ENCODE measurements at regions not wholly inside any gene's neighbourhood (a gene's known extent, or its start where the extent isn't known, plus 50 kb on each side); places are given as distances from the start of the nearest gene placed in this dataset.

- no peak for DNase-seq (ENCODE audit: low read depth)
Measured at GRCh38 chr10:10844251-10844650, 173.4 kb upstream of the CELF2 start.

- DNase-seq (ENCODE audit: low read depth): no peak
Measured at GRCh38 chr10:10845185-10845584, 172.5 kb upstream of the CELF2 start.

DNA sequence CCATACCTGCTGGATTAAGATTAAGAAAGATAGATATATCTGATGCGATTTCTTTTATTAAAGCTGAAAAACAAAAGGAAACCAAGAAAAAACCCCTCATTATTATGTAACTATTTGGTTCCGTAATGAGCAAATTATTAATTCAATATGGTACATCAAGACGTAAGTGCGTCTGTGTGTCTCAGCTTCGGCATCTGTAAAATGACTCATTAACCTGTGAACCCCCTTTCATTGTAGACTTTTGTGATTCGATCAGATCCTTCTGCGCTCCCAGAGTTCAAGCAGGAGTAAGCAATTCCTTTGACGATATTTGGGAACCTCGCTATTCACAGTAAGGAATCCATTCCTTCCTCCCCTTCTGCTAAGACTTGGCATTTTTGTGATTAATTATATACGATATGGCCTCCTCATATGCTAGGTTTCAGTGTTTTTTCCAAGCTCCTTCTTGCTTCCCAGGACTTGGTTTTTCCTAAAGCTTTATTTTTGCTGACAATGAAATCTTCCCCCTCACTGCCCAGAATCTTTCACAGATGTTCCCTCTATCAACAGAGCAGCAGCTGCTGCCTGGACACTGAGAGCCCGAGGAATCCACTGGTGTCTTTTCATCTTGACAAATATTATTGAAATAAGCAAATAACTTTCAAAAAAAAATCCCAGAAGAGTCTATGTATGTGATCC, 171.7 kb upstream of the CELF2 start:
- no peak for DNase-seq (ENCODE audit: low read depth)

DNA sequence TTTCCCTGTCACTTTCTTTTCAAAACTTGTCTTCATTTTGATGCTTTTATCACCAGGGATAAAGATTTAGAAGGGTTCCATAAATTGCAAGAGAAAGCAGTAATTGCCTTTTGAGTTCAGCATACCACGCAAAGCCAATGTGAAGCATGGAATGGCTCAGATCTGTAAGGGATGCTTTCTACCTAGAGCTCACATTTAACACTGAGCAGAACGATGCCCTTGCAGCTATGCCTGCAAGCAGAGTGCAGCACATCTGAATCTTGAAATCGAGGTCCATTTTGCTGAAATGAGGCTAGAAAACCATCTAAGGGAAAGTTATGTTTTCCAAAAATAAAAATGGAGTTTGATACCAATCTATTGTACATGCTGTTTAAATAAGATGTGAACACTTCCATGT, 171.2 kb upstream of the CELF2 start:
- no peak for DNase-seq (ENCODE audit: low read depth)

DNA sequence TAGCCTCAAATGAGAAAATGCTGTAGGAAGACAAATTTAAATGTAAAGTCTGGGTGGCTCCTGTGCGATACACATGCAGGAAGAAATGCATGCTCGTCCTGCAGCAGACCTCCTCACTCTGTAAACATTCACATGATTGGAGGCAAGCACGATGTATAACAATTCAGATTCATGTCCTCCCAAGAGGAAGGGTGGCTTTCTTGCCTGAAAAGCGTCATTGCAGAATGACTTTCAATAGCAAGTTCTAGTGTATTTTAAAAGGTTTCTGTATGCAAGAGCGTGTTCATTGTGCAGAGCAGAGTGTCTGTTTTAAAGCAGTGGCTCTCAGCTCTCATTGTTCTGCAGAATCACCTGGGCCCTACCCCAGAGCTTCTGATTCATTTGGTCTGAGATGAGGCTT, 170.3 kb upstream of the CELF2 start:
- DNase-seq (ENCODE audit: low read depth): no peak

- no peak for DNase-seq (ENCODE audit: low read depth)
Measured at GRCh38 chr10:10848488-10849111, 169.1 kb upstream of the CELF2 start.

DNA sequence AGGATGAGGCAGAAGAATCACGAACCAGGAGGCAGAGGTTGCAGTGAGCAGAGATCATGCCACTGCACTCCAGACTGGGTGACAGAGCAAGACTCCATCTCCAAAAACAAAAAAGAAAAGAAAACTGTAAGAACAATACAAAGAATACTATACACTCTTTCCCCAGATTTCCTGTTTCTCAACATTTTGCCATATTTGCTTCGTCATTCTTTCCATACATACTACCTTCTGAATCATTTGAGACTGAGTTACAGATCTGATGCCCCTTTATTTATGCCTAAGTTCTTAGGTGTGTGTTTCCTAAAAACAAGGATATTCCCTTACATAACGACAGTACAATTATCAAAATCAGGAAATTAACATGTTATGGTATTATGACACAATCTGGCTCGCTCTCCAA, 168.4 kb upstream of the CELF2 start:
- no peak for DNase-seq (ENCODE audit: low read depth)

DNA sequence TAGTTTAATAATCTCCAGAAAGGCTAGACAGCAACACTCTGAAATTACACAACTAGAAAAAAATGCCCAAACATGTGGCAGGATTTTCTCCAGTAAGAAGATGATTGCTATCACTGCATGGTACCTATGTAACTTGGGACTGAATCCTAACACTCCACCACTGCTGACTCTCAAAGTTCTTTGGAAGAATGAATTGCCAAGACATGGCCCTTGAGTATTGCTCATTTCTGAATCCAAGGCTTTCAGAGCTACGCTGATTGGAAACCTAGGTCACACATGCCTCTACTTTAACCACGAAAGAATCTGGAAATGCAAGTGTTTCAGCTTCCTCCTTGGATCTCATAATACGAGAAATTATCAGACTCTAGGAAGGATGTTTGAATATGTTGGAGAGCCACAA, 167.5 kb upstream of the CELF2 start:
- DNase-seq (ENCODE audit: low read depth): no peak

DNA sequence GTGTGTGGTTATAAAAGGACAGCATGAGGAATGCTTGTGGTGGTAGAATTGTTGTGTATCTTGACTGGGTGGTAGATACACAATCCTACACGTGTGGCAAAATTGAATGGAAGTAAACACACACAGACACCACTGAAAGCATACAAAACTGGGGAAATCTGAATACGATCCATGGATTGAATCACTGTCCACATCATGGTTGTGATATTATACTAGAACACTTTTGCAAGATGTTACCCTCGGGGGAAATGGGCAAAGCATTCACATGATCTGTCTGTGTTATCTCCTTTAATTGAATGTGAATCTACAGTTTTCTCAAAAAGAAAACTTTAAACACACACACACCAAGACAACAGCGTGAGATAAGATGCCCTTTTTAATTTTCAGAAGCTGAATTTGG, 165.2 kb upstream of the CELF2 start:
- DNase-seq (ENCODE audit: low read depth): no peak

GRCh38 chr10:10853954-10854353, 163.7 kb upstream of the CELF2 start:
- no peak for DNase-seq (ENCODE audit: low read depth)

DNA sequence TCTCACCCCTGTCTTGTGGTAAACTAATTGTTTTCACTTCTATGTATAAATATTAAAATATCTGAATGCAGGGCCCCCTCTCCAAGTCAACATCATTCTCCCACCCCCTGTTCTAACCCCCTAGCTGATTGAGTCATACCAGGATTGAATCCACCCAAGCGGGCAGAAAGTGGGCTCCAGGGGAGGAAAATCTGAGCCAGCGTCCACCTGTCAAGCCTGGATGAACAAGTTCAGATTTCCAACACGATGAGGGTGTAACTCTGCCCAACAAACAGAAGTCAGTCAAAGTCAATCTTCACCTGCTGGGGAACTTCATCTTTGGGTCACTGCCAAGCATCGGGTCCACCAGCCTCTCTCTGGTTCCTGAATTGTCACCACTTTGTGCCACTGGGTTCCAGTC, 162.9 kb upstream of the CELF2 start:
- no peak for DNase-seq (ENCODE audit: low read depth)

DNA sequence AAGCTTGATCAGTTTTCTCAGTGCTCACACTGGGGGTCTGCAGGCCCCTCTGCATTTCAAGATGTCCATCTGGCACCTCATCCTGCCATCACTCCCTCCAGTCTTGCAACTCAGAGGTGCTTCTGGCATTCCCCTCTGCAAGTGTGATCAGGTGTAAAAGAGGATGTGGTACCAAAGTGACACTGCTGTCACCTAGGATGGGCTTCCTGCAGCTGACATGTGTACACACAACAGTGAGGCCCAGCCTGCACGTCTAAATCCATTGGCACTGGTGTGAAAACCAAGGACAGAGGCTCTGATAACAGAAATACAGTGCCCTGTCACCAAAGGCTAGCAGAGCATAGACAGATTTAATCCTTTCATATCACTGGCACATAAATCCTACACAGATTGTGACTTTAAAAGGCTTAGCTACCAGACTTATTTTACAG, 162.5 kb upstream of the CELF2 start:
- no peak for DNase-seq (ENCODE audit: low read depth)

DNA sequence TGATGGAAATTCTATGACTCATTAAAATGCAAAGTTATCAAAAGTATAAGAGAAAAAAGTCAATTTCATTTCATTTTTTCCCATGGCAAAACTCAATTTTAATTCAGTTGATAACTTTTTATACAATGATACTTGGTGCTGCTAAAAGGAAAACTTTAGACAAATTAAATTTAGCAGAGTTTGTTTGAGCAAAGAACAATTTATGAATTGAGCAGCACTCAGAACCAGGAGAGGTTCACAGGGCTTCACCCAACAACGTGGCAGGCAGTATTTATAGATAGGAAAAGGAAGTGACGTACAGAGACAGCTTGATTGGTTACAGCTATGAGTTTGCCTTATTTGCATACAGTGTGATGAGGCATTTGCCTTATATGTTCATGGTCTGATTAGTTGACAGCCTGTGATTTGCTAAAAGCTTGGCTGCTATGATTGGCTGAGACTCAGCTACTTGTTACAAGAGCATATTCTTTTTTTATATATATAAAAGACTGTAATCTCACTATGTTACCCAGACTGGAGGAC, 157.2 kb upstream of the CELF2 start:
- no peak for DNase-seq (ENCODE audit: low read depth)

DNA sequence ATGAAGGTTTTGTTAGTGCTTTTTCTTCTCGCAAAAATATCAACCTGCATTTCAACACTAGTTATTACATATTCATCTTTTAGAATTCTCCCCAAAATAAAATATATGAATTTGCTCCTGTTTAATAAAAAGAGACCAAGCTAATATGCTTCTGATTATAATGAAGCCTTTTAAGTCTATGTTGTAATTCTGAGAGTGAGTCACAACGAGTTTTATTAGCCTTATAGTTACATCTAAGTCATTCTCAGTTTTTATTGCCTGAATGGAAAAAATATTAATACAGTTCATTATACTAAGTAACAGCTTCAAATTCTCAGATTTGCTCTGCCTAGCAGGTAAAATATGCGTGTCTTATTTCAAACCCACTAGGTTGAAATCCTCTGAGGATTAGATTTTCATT, 152.4 kb upstream of the CELF2 start:
- no peak for DNase-seq (ENCODE audit: low read depth)

GRCh38 chr10:10865913-10866312, 151.8 kb upstream of the CELF2 start:
- DNase-seq (ENCODE audit: low read depth): no peak

DNA sequence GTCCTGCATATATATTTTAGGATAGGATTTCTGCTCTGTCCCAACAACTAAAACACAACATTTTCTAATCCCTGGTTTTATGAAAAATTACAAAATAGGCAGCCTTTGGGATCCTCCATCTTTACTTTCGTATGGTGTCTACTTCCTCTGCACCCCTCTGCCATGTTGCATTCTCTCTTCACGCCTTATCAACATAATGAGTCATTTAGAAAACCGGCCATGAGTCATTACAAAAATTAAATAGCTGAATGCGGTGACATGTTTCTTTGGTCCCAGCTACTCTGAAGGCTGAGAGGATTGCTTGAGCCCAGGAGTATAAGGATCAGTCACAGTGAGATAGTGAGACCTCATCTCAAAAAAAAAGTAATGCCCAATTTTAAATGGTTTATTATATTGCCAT, 148.1 kb upstream of the CELF2 start:
- DNase-seq (ENCODE audit: low read depth): no peak

- DNase-seq (ENCODE audit: low read depth): no peak
Measured at GRCh38 chr10:10870523-10871241, 147.0 kb upstream of the CELF2 start.

GRCh38 chr10:10871352-10871751, 146.3 kb upstream of the CELF2 start:
- DNase-seq (ENCODE audit: low read depth): no peak

DNA sequence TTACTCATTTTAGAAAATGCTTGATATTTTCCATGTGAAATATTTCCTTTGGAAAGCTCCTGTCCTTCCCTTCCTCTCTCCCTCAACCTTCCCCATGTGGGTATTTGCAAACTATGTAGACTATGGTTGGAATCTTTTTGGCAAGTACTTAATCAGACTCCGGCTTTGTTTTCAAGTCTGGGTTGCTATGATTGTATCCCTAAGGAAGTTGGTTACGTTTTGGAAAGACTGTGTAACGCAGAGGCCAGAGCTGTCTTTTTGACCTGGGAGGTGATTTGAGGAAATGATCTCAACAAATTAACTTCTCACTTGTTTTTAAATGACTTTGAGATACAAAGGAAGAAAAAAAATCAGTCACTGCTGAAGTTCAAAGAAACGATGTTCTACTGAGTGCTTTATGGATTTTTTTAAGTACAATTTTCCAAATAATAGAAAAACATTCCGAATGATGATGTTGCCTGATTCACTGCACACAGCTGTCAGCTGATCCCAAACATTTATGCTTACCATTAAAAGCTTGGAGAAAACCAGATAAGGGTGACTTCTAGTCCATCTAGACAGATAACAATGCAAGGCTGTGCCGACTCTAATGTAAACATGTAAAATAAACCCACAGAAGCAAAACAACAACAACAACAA, 145.5 kb upstream of the CELF2 start:
- peak; percentile 84 for DNase-seq (ENCODE audit: low read depth)

DNA sequence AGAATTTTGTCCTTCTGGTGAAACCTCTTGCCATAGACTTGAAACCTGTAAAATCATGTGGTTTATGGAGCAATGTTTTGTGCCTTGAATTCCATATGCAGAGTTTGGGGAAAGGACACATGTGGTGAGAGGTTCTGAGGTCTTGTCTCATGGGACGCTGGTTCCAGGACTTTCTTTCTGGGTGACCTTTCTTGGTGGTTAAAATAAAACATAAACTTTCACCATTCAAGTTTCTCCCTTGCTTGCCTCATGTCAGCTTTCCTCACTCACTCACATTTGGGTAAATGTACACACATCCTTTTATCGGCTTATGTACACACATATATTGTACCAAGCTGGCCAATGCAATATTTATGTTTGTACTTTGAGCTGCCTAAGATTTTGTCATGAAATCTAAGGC, 144.9 kb upstream of the CELF2 start:
- DNase-seq (ENCODE audit: low read depth): no peak

GRCh38 chr10:10873289-10873688, 144.4 kb upstream of the CELF2 start:
- DNase-seq (ENCODE audit: low read depth): no peak

- DNase-seq (ENCODE audit: low read depth): no peak
Measured at GRCh38 chr10:10873915-10874314, 143.8 kb upstream of the CELF2 start.
